ENCODE measurements at regions not wholly inside any gene's neighbourhood (a gene's known extent, or its start where the extent isn't known, plus 50 kb on each side); places are given as distances from the start of the nearest gene placed in this dataset.

GRCh38 chr3:191120447-191121298, 78.4 kb upstream of the OSTN start:
- Histone ChIP-seq H3K4me3 (IDR thresholded peaks at IDR 0.05; ENCODE audit: insufficient read depth, low read depth, low read length) (no peak overlapping the region), H3K79me2 (ENCODE audit: insufficient read depth, low read depth) (no peaks in the 10 kb centered on the region), H3K27me3 (ENCODE audit: insufficient read depth, low read depth) (no peaks in the 10 kb centered on the region), H3K9ac (no peak overlapping the region), H3K4me1 (ENCODE audit: low read depth, poor library complexity, severe bottlenecking) (no peaks in the 10 kb centered on the region), H2AFZ (ENCODE audit: low read depth) (no peak overlapping the region), H3K27ac (no peak overlapping the region), H3K4me2 (no peak overlapping the region), H4K20me1 (ENCODE audit: insufficient read depth) (no peaks in the 10 kb centered on the region), H3K36me3 (ENCODE audit: insufficient read depth) (no peaks in the 10 kb centered on the region)
- TF ChIP-seq, protein P1, sequence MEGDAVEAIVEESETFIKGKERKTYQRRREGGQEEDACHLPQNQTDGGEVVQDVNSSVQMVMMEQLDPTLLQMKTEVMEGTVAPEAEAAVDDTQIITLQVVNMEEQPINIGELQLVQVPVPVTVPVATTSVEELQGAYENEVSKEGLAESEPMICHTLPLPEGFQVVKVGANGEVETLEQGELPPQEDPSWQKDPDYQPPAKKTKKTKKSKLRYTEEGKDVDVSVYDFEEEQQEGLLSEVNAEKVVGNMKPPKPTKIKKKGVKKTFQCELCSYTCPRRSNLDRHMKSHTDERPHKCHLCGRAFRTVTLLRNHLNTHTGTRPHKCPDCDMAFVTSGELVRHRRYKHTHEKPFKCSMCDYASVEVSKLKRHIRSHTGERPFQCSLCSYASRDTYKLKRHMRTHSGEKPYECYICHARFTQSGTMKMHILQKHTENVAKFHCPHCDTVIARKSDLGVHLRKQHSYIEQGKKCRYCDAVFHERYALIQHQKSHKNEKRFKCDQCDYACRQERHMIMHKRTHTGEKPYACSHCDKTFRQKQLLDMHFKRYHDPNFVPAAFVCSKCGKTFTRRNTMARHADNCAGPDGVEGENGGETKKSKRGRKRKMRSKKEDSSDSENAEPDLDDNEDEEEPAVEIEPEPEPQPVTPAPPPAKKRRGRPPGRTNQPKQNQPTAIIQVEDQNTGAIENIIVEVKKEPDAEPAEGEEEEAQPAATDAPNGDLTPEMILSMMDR (conservative IDR thresholded peaks at IDR 0.05; ENCODE audit: low read depth, low read length): no peak

DNA sequence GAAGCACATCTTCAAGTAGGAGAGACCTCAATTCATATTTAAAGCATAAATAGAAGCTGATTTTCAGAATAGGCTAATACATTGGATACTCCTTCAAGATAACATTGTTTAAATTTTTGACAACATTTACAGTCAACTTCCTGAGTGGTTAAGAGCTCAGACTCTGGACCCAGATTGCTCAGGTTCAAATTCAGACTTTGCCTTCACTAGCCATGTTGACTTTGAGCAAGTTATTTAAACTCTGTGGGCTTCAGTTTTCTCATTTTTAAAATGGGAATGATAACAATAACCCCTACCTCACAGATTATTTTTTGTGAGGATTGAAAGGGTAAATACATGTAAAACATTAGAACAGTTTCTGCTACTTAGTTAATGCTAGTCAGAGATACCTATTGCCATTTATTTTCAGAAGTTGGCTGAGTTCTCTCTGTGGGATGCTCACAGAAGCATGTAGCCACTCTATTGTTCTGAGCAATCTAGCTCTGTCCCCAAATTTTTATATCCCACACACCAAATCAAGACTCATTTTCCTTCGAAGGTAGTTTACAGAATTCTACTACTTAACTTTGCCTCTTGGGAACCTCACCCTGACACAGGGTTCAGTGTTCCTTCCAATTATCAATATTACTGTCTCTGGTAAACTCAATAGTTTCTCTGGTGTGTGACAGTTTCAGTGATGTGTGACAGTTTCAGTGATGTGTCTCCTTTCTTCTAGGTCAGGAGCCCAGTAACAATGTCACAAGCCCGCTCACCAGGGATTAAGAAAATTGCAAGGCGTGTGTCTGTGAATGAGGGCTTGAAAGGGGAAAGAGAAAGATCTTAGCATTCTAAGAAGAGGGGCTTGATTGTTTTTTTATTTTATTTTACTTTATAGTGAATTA, 79.4 kb upstream of the OSTN start:
- H3K4me2 ChIP-seq: no peak overlapping the region
- H3K9ac ChIP-seq: no peak overlapping the region
- no peaks in the 10 kb centered on the region for H3K27me3 ChIP-seq (ENCODE audit: insufficient read depth, low read depth)
- no peak overlapping the region for H2AFZ ChIP-seq (ENCODE audit: low read depth)
- no peak overlapping the region for H3K27ac ChIP-seq
- no peaks in the 10 kb centered on the region for H4K20me1 ChIP-seq (ENCODE audit: insufficient read depth)
- no peaks in the 10 kb centered on the region for H3K79me2 ChIP-seq (ENCODE audit: insufficient read depth, low read depth)
- H3K4me1 ChIP-seq (ENCODE audit: low read depth, poor library complexity, severe bottlenecking): no peaks in the 10 kb centered on the region
- H3K36me3 ChIP-seq (ENCODE audit: insufficient read depth): no peaks in the 10 kb centered on the region
- TF ChIP-seq, protein P1 (conservative IDR thresholded peaks at IDR 0.05; ENCODE audit: low read depth, low read length): no peak
- H3K4me3 ChIP-seq (IDR thresholded peaks at IDR 0.05; ENCODE audit: insufficient read depth, low read depth, low read length): no peak overlapping the region

DNA sequence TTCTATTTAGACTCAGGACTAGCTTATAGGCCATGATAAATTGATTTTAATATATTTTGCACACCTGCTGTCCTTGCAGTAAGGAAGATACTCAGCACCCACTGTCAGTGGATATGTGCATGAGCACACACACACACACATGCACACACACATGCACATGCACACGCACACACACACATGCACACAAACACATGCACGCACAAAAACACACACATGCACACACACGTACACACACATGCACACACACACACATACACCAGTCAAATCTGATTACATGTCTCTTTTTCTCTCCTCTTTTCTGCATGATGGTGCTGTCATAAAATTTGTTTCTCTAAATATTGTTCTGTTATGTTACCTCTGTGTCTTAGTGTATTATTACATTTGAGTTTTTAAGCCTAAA, 87.3 kb upstream of the OSTN start:
- no peaks in the 10 kb centered on the region for H3K36me3 ChIP-seq (ENCODE audit: insufficient read depth)
- no peaks in the 10 kb centered on the region for H3K79me2 ChIP-seq (ENCODE audit: insufficient read depth, low read depth)
- no peak overlapping the region for H3K4me2 ChIP-seq
- no peak overlapping the region for H3K4me3 ChIP-seq (IDR thresholded peaks at IDR 0.05; ENCODE audit: insufficient read depth, low read depth, low read length)
- H2AFZ ChIP-seq (ENCODE audit: low read depth): no peak overlapping the region
- H3K9ac ChIP-seq: no peak overlapping the region
- H4K20me1 ChIP-seq (ENCODE audit: insufficient read depth): no peaks in the 10 kb centered on the region
- no peaks in the 10 kb centered on the region for H3K27me3 ChIP-seq (ENCODE audit: insufficient read depth, low read depth)
- H3K4me1 ChIP-seq (ENCODE audit: low read depth, poor library complexity, severe bottlenecking): no peaks in the 10 kb centered on the region
- no peak overlapping the region for H3K27ac ChIP-seq
- TF ChIP-seq, protein P1 (conservative IDR thresholded peaks at IDR 0.05; ENCODE audit: low read depth, low read length): no peak

DNA sequence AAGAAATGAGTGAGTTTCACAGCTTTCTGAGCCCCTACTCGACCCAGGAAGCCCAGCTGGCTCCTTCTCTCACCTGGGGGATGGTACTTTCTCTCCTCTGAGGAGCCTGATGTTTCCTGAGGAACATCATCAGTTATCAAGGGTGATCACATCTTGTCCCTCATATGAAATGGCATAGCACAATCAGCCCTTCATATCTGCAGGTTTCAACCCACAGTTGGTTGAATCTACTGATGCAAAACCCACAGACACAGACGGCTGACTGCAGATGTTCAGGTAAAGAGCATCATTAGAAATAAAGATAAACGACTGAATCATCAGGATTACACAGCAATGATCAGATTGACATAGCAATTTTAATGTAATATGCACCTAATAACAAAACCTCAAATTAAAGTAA, 93.6 kb upstream of the OSTN start:
- Histone ChIP-seq H3K79me2 (ENCODE audit: insufficient read depth, low read depth) (no peaks in the 10 kb centered on the region), H2AFZ (ENCODE audit: low read depth) (no peak overlapping the region), H3K27ac (no peak overlapping the region), H3K4me2 (no peak overlapping the region), H3K4me1 (ENCODE audit: low read depth, poor library complexity, severe bottlenecking) (no peaks in the 10 kb centered on the region), H4K20me1 (ENCODE audit: insufficient read depth) (no peaks in the 10 kb centered on the region), H3K9ac (no peak overlapping the region), H3K27me3 (ENCODE audit: insufficient read depth, low read depth) (no peaks in the 10 kb centered on the region), H3K4me3 (IDR thresholded peaks at IDR 0.05; ENCODE audit: insufficient read depth, low read depth, low read length) (no peak overlapping the region), H3K36me3 (ENCODE audit: insufficient read depth) (no peaks in the 10 kb centered on the region; the same call in 1 of the 2 replicates)
- TF ChIP-seq, protein P1 (conservative IDR thresholded peaks at IDR 0.05; ENCODE audit: low read depth, low read length): no peak
